GM23338 (cell line): ENCODE measurements at regions not wholly inside any gene's neighbourhood (a gene's known extent, or its start where the extent isn't known, plus 50 kb on each side); places are given as distances from the start of the nearest gene placed in this dataset.

Experiments
- ATAC-seq: fragments of 200-7000 bp; cut with Tn5 transposase; 3 replicates; pipeline ENCODE4 v1.9.1; 2020
- DNase-seq: peaks from one replicate; pipeline ENCODE4 v3.0.0-alpha.2; 2015; ENCODE audit warnings: low spot score
- H2AFZ ChIP-seq: fragments of 200-600 bp; sonication (generic); 2 replicates; pipeline ENCODE4 v1.8.0; 2016; ENCODE audit warnings: antibody characterized with exemption, mild to moderate bottlenecking, moderate library complexity
- H3F3A ChIP-seq: fragments of 200-600 bp; sonication (generic); replicated peaks from 2 replicates; pipeline ENCODE4 v1.8.0; 2017; ENCODE audit warnings: antibody characterized with exemption, mixed run types, low read depth
- H3K27ac ChIP-seq: fragments of 200-600 bp; sonication (generic); 2 replicates; pipeline ENCODE4 v1.6.1; 2016; ENCODE audit warnings: low read depth
- H3K27me3 ChIP-seq: fragments of 200-600 bp; sonication (generic); 2 replicates; pipeline ENCODE4 v1.8.0; 2016; ENCODE audit warnings: mild to moderate bottlenecking, mixed run types, moderate library complexity; ENCODE audit not compliant: insufficient read depth
- H3K36me3 ChIP-seq: fragments of 200-600 bp; sonication (generic); 2 replicates; pipeline ENCODE4 v1.8.0; 2016; ENCODE audit warnings: mild to moderate bottlenecking; ENCODE audit not compliant: insufficient read depth
- H3K4me1 ChIP-seq: fragments of 200-600 bp; sonication (generic); 2 replicates; pipeline ENCODE4 v1.8.0; 2016; ENCODE audit warnings: mild to moderate bottlenecking, moderate library complexity; ENCODE audit not compliant: insufficient read depth
- H3K4me2 ChIP-seq: fragments of 200-600 bp; sonication (generic); 2 replicates; pipeline ENCODE4 v1.7.1; 2017; ENCODE audit warnings: mixed run types
- H3K4me3 ChIP-seq: fragments of 200-600 bp; sonication (generic); 2 replicates; pipeline ENCODE4 v1.6.1; 2016; ENCODE audit warnings: mixed run types
- H3K79me2 ChIP-seq: fragments of 200-600 bp; sonication (generic); replicated peaks from 2 replicates; pipeline ENCODE4 v1.8.0; 2017; ENCODE audit warnings: mild to moderate bottlenecking; ENCODE audit not compliant: insufficient read depth
- H3K9me2 ChIP-seq: fragments of 200-600 bp; sonication (generic); 2 replicates; pipeline ENCODE4 v1.8.0; 2017; ENCODE audit not compliant: insufficient read depth
- H4K20me1 ChIP-seq: fragments of 200-600 bp; sonication (generic); replicated peaks from 2 replicates; pipeline ENCODE4 v1.8.0; 2017; ENCODE audit warnings: mild to moderate bottlenecking; ENCODE audit not compliant: insufficient read depth
- H3K27ac Mint-ChIP-seq: 2 replicates; pipeline ENCODE4 v1.8.0; 2020; ENCODE audit warnings: inconsistent platforms, mild to moderate bottlenecking, moderate library complexity, mixed read lengths
- H3K27me3 Mint-ChIP-seq: 3 replicates; pipeline ENCODE4 v1.8.0; 2022; ENCODE audit warnings: low read depth, mild to moderate bottlenecking, moderate library complexity, mixed read lengths, inconsistent platforms; ENCODE audit not compliant: insufficient read depth, poor library complexity
- H3K36me3 Mint-ChIP-seq: 3 replicates; pipeline ENCODE4 v1.8.0; 2021; ENCODE audit warnings: low read depth, mild to moderate bottlenecking, inconsistent platforms, moderate library complexity, mixed read lengths
- H3K4me1 Mint-ChIP-seq: 3 replicates; pipeline ENCODE4 v1.8.0; 2020; ENCODE audit warnings: mild to moderate bottlenecking, inconsistent platforms, mixed read lengths
- H3K4me3 Mint-ChIP-seq: 3 replicates; pipeline ENCODE4 v1.8.0; 2021; ENCODE audit warnings: moderate library complexity, mild to moderate bottlenecking, inconsistent platforms, mixed read lengths
- H3K9me3 Mint-ChIP-seq: 3 replicates; pipeline ENCODE4 v1.8.0; 2020; ENCODE audit warnings: moderate library complexity, mild to moderate bottlenecking, inconsistent platforms, mixed read lengths
- CREB1 ChIP-seq: fragments of 250-450 bp; sonication (Bioruptor Pico); IDR thresholded peaks from 2 replicates; pipeline ENCODE4 v1.5.0; 2020; ENCODE audit warnings: low read depth, mild to moderate bottlenecking, moderate library complexity
- EZH2 ChIP-seq: fragments of 200-600 bp; sonication (generic); IDR thresholded peaks from one replicate; pipeline ENCODE4 v1.8.0; 2017; ENCODE audit warnings: antibody characterized with exemption, mild to moderate bottlenecking, low read depth; ENCODE audit not compliant: unreplicated experiment
- EZH2phosphoT487 ChIP-seq: fragments of 200-600 bp; sonication (generic); IDR thresholded peaks from one replicate; pipeline ENCODE4 v1.8.1; 2018; ENCODE audit warnings: antibody characterized with exemption; ENCODE audit not compliant: unreplicated experiment
- JUNB ChIP-seq: IDR thresholded peaks from one replicate; pipeline ENCODE4 v1.6.1; 2016; ENCODE audit warnings: antibody characterized with exemption; ENCODE audit not compliant: unreplicated experiment
- NANOG ChIP-seq: IDR thresholded peaks from 2 replicates; pipeline ENCODE4 v1.6.1; 2016; ENCODE audit warnings: antibody characterized with exemption, borderline replicate concordance
- POLR2AphosphoS5 ChIP-seq: IDR thresholded peaks from 2 replicates; pipeline ENCODE4 v1.6.1; 2016; ENCODE audit warnings: antibody characterized with exemption, low read depth
- STAT1 ChIP-seq: IDR thresholded peaks from one replicate; pipeline ENCODE4 v1.6.1; 2016; ENCODE audit warnings: antibody characterized with exemption; ENCODE audit not compliant: unreplicated experiment
- ZNF114 ChIP-seq: fragments of 250-450 bp; sonication (Bioruptor Pico); IDR thresholded peaks from 2 replicates; pipeline ENCODE4 v1.5.0; 2020; ENCODE audit warnings: mild to moderate bottlenecking, moderate library complexity
- ZNF331 ChIP-seq: fragments of 250-450 bp; sonication (Bioruptor Pico); IDR thresholded peaks from 2 replicates; pipeline ENCODE4 v1.5.0; 2020; ENCODE audit warnings: low read depth, mild to moderate bottlenecking, moderate library complexity
- TF ChIP-seq, protein P1 (sequence below): fragments of 250-450 bp; sonication (Bioruptor Pico); IDR thresholded peaks from 2 replicates; pipeline ENCODE4 v1.5.0; 2020; ENCODE audit warnings: mild to moderate bottlenecking, moderate library complexity
- TF ChIP-seq, protein P2 (sequence below): IDR thresholded peaks from one replicate; pipeline ENCODE4 v1.6.1; 2018; ENCODE audit warnings: antibody characterized with exemption; ENCODE audit not compliant: unreplicated experiment
- TF ChIP-seq, protein P3 (sequence below), 2 experiments: fragments of 200-600 bp in 1 of 2; sonication (generic) in 1 of 2; conservative IDR thresholded peaks; 2 replicates each; pipeline versions ENCODE4 v1.5.1 to v1.6.1; 2016 to 2017; ENCODE audit warnings: antibody characterized with exemption in 2 of 2, low read depth in 2 of 2, mild to moderate bottlenecking in 2 of 2, moderate library complexity in 1 of 2
- TF ChIP-seq, protein P4 (sequence below): IDR thresholded peaks from 2 replicates; pipeline ENCODE4 v1.6.1; 2016; ENCODE audit warnings: antibody characterized with exemption

DNA sequence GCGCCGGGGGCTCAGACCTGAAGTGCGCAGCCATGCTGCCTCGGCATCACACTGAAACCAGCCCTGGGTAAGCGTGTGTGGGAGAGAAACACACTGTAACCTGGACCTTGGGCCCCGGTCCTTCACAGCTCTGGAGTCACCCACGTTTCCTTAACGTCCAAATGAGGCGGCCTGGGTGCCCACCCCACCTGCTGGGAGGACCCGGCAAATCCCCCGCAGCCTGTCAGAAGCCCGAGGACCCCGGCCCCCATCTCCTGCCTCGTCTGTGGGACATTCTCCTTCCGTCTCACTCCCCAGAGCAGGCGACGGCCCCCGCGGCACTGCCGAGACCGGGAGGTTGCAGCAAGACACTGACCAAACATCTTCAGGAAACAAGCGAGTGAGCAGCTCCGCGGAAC is 66.5 kb upstream of the GALNT9 start:
- TF ChIP-seq, protein P1, sequence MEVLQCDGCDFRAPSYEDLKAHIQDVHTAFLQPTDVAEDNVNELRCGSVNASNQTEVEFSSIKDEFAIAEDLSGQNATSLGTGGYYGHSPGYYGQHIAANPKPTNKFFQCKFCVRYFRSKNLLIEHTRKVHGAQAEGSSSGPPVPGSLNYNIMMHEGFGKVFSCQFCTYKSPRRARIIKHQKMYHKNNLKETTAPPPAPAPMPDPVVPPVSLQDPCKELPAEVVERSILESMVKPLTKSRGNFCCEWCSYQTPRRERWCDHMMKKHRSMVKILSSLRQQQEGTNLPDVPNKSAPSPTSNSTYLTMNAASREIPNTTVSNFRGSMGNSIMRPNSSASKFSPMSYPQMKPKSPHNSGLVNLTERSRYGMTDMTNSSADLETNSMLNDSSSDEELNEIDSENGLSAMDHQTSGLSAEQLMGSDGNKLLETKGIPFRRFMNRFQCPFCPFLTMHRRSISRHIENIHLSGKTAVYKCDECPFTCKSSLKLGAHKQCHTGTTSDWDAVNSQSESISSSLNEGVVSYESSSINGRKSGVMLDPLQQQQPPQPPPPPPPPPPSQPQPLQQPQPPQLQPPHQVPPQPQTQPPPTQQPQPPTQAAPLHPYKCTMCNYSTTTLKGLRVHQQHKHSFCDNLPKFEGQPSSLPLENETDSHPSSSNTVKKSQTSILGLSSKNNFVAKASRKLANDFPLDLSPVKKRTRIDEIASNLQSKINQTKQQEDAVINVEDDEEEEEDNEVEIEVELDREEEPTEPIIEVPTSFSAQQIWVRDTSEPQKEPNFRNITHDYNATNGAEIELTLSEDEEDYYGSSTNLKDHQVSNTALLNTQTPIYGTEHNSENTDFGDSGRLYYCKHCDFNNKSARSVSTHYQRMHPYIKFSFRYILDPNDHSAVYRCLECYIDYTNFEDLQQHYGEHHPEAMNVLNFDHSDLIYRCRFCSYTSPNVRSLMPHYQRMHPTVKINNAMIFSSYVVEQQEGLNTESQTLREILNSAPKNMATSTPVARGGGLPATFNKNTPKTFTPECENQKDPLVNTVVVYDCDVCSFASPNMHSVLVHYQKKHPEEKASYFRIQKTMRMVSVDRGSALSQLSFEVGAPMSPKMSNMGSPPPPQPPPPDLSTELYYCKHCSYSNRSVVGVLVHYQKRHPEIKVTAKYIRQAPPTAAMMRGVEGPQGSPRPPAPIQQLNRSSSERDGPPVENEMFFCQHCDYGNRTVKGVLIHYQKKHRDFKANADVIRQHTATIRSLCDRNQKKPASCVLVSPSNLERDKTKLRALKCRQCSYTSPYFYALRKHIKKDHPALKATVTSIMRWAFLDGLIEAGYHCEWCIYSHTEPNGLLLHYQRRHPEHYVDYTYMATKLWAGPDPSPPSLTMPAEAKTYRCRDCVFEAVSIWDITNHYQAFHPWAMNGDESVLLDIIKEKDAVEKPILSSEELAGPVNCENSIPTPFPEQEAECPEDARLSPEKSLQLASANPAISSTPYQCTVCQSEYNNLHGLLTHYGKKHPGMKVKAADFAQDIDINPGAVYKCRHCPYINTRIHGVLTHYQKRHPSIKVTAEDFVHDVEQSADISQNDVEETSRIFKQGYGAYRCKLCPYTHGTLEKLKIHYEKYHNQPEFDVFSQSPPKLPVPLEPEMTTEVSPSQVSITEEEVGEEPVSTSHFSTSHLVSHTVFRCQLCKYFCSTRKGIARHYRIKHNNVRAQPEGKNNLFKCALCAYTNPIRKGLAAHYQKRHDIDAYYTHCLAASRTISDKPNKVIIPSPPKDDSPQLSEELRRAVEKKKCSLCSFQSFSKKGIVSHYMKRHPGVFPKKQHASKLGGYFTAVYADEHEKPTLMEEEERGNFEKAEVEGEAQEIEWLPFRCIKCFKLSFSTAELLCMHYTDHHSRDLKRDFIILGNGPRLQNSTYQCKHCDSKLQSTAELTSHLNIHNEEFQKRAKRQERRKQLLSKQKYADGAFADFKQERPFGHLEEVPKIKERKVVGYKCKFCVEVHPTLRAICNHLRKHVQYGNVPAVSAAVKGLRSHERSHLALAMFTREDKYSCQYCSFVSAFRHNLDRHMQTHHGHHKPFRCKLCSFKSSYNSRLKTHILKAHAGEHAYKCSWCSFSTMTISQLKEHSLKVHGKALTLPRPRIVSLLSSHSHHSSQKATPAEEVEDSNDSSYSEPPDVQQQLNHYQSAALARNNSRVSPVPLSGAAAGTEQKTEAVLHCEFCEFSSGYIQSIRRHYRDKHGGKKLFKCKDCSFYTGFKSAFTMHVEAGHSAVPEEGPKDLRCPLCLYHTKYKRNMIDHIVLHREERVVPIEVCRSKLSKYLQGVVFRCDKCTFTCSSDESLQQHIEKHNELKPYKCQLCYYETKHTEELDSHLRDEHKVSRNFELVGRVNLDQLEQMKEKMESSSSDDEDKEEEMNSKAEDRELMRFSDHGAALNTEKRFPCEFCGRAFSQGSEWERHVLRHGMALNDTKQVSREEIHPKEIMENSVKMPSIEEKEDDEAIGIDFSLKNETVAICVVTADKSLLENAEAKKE (CRISPR knock-in tag) = no peak
- TF ChIP-seq POLR2AphosphoS5 = no peak
- TF ChIP-seq, protein P2, sequence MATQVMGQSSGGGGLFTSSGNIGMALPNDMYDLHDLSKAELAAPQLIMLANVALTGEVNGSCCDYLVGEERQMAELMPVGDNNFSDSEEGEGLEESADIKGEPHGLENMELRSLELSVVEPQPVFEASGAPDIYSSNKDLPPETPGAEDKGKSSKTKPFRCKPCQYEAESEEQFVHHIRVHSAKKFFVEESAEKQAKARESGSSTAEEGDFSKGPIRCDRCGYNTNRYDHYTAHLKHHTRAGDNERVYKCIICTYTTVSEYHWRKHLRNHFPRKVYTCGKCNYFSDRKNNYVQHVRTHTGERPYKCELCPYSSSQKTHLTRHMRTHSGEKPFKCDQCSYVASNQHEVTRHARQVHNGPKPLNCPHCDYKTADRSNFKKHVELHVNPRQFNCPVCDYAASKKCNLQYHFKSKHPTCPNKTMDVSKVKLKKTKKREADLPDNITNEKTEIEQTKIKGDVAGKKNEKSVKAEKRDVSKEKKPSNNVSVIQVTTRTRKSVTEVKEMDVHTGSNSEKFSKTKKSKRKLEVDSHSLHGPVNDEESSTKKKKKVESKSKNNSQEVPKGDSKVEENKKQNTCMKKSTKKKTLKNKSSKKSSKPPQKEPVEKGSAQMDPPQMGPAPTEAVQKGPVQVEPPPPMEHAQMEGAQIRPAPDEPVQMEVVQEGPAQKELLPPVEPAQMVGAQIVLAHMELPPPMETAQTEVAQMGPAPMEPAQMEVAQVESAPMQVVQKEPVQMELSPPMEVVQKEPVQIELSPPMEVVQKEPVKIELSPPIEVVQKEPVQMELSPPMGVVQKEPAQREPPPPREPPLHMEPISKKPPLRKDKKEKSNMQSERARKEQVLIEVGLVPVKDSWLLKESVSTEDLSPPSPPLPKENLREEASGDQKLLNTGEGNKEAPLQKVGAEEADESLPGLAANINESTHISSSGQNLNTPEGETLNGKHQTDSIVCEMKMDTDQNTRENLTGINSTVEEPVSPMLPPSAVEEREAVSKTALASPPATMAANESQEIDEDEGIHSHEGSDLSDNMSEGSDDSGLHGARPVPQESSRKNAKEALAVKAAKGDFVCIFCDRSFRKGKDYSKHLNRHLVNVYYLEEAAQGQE = no peak
- TF ChIP-seq, protein P3, sequence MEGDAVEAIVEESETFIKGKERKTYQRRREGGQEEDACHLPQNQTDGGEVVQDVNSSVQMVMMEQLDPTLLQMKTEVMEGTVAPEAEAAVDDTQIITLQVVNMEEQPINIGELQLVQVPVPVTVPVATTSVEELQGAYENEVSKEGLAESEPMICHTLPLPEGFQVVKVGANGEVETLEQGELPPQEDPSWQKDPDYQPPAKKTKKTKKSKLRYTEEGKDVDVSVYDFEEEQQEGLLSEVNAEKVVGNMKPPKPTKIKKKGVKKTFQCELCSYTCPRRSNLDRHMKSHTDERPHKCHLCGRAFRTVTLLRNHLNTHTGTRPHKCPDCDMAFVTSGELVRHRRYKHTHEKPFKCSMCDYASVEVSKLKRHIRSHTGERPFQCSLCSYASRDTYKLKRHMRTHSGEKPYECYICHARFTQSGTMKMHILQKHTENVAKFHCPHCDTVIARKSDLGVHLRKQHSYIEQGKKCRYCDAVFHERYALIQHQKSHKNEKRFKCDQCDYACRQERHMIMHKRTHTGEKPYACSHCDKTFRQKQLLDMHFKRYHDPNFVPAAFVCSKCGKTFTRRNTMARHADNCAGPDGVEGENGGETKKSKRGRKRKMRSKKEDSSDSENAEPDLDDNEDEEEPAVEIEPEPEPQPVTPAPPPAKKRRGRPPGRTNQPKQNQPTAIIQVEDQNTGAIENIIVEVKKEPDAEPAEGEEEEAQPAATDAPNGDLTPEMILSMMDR (conservative IDR thresholded peaks at IDR 0.05; ENCODE audit: low read depth in 2 of 2) = no peak
- no peak for TF ChIP-seq STAT1
- no peak for TF ChIP-seq CREB1 (CRISPR knock-in tag)
- TF ChIP-seq ZNF114 = no peak
- TF ChIP-seq NANOG = no peak
- TF ChIP-seq EZH2 = no peak
- no peak for TF ChIP-seq EZH2phosphoT487
- TF ChIP-seq JUNB = no peak
- TF ChIP-seq, protein P4, sequence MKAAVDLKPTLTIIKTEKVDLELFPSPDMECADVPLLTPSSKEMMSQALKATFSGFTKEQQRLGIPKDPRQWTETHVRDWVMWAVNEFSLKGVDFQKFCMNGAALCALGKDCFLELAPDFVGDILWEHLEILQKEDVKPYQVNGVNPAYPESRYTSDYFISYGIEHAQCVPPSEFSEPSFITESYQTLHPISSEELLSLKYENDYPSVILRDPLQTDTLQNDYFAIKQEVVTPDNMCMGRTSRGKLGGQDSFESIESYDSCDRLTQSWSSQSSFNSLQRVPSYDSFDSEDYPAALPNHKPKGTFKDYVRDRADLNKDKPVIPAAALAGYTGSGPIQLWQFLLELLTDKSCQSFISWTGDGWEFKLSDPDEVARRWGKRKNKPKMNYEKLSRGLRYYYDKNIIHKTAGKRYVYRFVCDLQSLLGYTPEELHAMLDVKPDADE = no peak
- no peak for TF ChIP-seq ZNF331 (CRISPR knock-in tag)
- Mint-ChIP-seq H3K27me3 (peaks cover 25% of the 10 kb centered on the region), H3K4me1 (peaks cover 26% of the 10 kb centered on the region), H3K4me3 (no peak overlapping the region), H3K9me3 (no peaks in the 10 kb centered on the region), H3K36me3 (no peaks in the 10 kb centered on the region; the same call in 2 of the 3 replicates), H3K27ac (no peak overlapping the region)
- no peak overlapping the region for H3K4me3 ChIP-seq
- peaks cover 5% of the 10 kb centered on the region; the same call in 1 of the 2 replicates for H3K9me2 ChIP-seq
- peak overlapping the region; percentile 74; the same call in 1 of the 2 replicates for H2AFZ ChIP-seq
- H3K27me3 ChIP-seq = no peaks in the 10 kb centered on the region
- H3K4me1 ChIP-seq = no peaks in the 10 kb centered on the region; the same call in 1 of the 2 replicates
- DNase-seq (no peak), ATAC-seq (no peak)
- H3K27ac ChIP-seq = no peak overlapping the region
- H3K4me2 ChIP-seq = no peak overlapping the region
- H3F3A ChIP-seq = peaks cover 5% of the 10 kb centered on the region; the same call in 1 of the 2 replicates
- H4K20me1 ChIP-seq = no peaks in the 10 kb centered on the region
- no peaks in the 10 kb centered on the region for H3K36me3 ChIP-seq
- H3K79me2 ChIP-seq = no peaks in the 10 kb centered on the region
